ENCODE measurements at regions not wholly inside any gene's neighbourhood (a gene's known extent, or its start where the extent isn't known, plus 50 kb on each side); places are given as distances from the start of the nearest gene placed in this dataset.
A peak's percentile ranks its signal among the peaks of the same experiment; 100 is the strongest.

GRCh38 chr2:136230464-136230863 lies 112.5 kb upstream of the CXCR4 start:
- H3K18ac ChIP-seq (ENCODE audit: low read depth in 1 of 2, low read length in 2 of 2): no peak overlapping the region
- H2BK12ac ChIP-seq (ENCODE audit: low read length in 2 of 2): no peak overlapping the region
- H2BK15ac ChIP-seq (ENCODE audit: low read depth, poor library complexity, severe bottlenecking): no peak overlapping the region
- no peak overlapping the region for H2BK120ac ChIP-seq (ENCODE audit: low read depth, low read length)
- no peak overlapping the region for H2AK5ac ChIP-seq (ENCODE audit: low read length, severe bottlenecking)
- peaks cover 3 to 66% of the 10 kb centered on the region in 2 experiments for H3K27me3 ChIP-seq (ENCODE audit: control insufficient read depth in 1 of 2, insufficient read depth in 1 of 2, low read length in 2 of 2)
- H3K14ac ChIP-seq (ENCODE audit: low read length in 2 of 2): no peak overlapping the region
- H3K79me1 ChIP-seq (replicated peaks; ENCODE audit: low read length, poor library complexity, severe bottlenecking): no peaks in the 10 kb centered on the region
- H2BK5ac ChIP-seq (ENCODE audit: low read depth, low read length, poor library complexity, severe bottlenecking): no peak overlapping the region
- no peak overlapping the region for H3K27ac ChIP-seq (ENCODE audit: low read length, poor library complexity, severe bottlenecking)
- no peak overlapping the region for H3K9ac ChIP-seq (ENCODE audit: low read length)
- no peak overlapping the region for H4K91ac ChIP-seq (ENCODE audit: low read length)
- DNase-seq: no peak
- H2AFZ ChIP-seq (ENCODE audit: low read depth, low read length): no peak overlapping the region
- no peak overlapping the region for H3K4ac ChIP-seq (ENCODE audit: low read depth in 1 of 2, low read length in 2 of 2)
- 66% methylated on average over 5 of the region's 5 CpGs for WGBS
- H3K36me3 ChIP-seq (ENCODE audit: control insufficient read depth in 1 of 2, insufficient read depth in 2 of 2, low read depth in 1 of 2, low read length in 2 of 2): no peaks in the 10 kb centered on the region
- no peak overlapping the region for H3K4me2 ChIP-seq (ENCODE audit: low read length, poor library complexity, severe bottlenecking)
- H3K4me3 ChIP-seq (ENCODE audit: insufficient read depth in 1 of 2, low read depth in 1 of 2, low read length in 2 of 2): no peak overlapping the region
- H3K9me3 ChIP-seq (ENCODE audit: control insufficient read depth, low read length): no peaks in the 10 kb centered on the region
- no peak overlapping the region for H3K23ac ChIP-seq (ENCODE audit: low read length in 2 of 2)
- H3K4me1 ChIP-seq (ENCODE audit: control insufficient read depth, insufficient read depth, low read depth, low read length): no peaks in the 10 kb centered on the region
- H4K8ac ChIP-seq (ENCODE audit: low read length): no peak overlapping the region

GRCh38 chr2:136226903-136227302 lies 109.0 kb upstream of the CXCR4 start:
- no peak overlapping the region for H2BK15ac ChIP-seq (ENCODE audit: low read depth, poor library complexity, severe bottlenecking)

DNA sequence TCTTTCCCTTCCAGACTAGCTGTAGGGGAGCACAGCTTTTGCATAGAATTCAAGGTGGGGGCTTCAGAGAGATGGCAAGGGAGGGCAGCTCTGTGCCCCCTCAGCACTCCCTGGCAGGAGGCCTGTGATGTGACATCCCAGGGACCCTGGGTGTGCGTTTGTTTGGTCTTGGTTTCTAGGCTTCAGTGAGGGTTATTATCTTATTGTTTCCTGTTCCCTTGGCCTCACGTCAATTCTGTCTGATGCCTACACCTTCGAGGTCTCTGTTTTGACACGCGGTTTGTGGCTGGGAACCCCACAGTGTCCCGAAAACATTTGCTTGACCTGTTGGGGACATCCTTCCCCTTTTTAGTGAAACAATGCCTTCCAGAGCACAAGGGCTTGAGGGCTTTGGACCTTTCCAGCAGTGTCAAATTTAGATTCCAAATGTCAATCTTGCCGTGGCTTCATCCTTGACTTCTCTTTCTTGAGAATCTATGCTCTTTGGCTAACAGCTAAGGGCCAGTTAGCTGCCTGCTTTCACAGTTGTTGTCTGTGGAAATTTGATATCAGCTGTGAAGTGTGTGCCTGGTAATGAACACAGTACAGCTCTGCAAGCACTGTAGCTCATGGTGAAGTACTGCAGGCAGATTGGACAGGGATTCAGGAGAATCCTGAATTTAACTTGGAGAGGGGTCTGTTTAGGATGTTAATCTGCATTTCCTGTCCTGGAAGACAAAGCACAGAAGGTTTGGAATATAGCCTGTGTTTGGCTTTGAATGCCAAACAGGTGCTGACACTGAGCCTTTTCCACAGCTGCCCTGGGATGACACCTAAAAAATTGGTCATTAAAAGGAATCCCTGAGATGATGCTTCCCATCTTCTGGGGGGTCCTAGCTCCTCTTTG lies 108.2 kb upstream of the CXCR4 start:
- H2BK15ac ChIP-seq (ENCODE audit: low read depth, poor library complexity, severe bottlenecking): no peak overlapping the region
- H2AFZ ChIP-seq (ENCODE audit: low read depth, low read length): no peak overlapping the region
- H2BK5ac ChIP-seq (ENCODE audit: low read depth, low read length, poor library complexity, severe bottlenecking): no peak overlapping the region
- H3K4me2 ChIP-seq (ENCODE audit: low read length, poor library complexity, severe bottlenecking): no peak overlapping the region
- H2BK12ac ChIP-seq (ENCODE audit: low read length in 2 of 2): no peak overlapping the region
- no peak overlapping the region for H3K9ac ChIP-seq (ENCODE audit: low read length)
- H3K4me3 ChIP-seq (ENCODE audit: insufficient read depth in 1 of 2, low read depth in 1 of 2, low read length in 2 of 2): peak overlapping the region in 1 of 2 experiments; percentile 7
- no peak overlapping the region for H3K18ac ChIP-seq (ENCODE audit: low read depth in 1 of 2, low read length in 2 of 2)
- peaks cover 3 to 46% of the 10 kb centered on the region in 2 experiments for H3K27me3 ChIP-seq (ENCODE audit: control insufficient read depth in 1 of 2, insufficient read depth in 1 of 2, low read length in 2 of 2)
- no peak overlapping the region for H3K14ac ChIP-seq (ENCODE audit: low read length in 2 of 2)
- no peak overlapping the region for H3K23ac ChIP-seq (ENCODE audit: low read length in 2 of 2)
- H3K4me1 ChIP-seq (ENCODE audit: control insufficient read depth, insufficient read depth, low read depth, low read length): no peaks in the 10 kb centered on the region
- H2BK120ac ChIP-seq (ENCODE audit: low read depth, low read length): no peak overlapping the region
- 69% methylated on average over 7 of the region's 7 CpGs for WGBS
- H4K91ac ChIP-seq (ENCODE audit: low read length): no peak overlapping the region
- H3K79me1 ChIP-seq (replicated peaks; ENCODE audit: low read length, poor library complexity, severe bottlenecking): no peaks in the 10 kb centered on the region
- no peaks in the 10 kb centered on the region for H3K36me3 ChIP-seq (ENCODE audit: control insufficient read depth in 1 of 2, insufficient read depth in 2 of 2, low read depth in 1 of 2, low read length in 2 of 2)
- DNase-seq: no peak
- no peak overlapping the region for H2AK5ac ChIP-seq (ENCODE audit: low read length, severe bottlenecking)
- H3K27ac ChIP-seq (ENCODE audit: low read length, poor library complexity, severe bottlenecking): no peak overlapping the region
- H3K4ac ChIP-seq (ENCODE audit: low read depth in 1 of 2, low read length in 2 of 2): no peak overlapping the region
- H3K9me3 ChIP-seq (ENCODE audit: control insufficient read depth, low read length): no peaks in the 10 kb centered on the region
- no peak overlapping the region for H4K8ac ChIP-seq (ENCODE audit: low read length)

More at GRCh38 chr2:136226903-136227302, 109.0 kb upstream of the CXCR4 start:
- H3K4ac ChIP-seq (ENCODE audit: low read depth in 1 of 2, low read length in 2 of 2): no peak overlapping the region
- H2AFZ ChIP-seq (ENCODE audit: low read depth, low read length): no peak overlapping the region
- H3K4me1 ChIP-seq (ENCODE audit: control insufficient read depth, insufficient read depth, low read depth, low read length): no peaks in the 10 kb centered on the region
- H4K91ac ChIP-seq (ENCODE audit: low read length): no peak overlapping the region
- no peak overlapping the region for H3K27ac ChIP-seq (ENCODE audit: low read length, poor library complexity, severe bottlenecking)
- no peak for DNase-seq
- H3K23ac ChIP-seq (ENCODE audit: low read length in 2 of 2): no peak overlapping the region
- H3K4me2 ChIP-seq (ENCODE audit: low read length, poor library complexity, severe bottlenecking): no peak overlapping the region
- no peaks in the 10 kb centered on the region for H3K9me3 ChIP-seq (ENCODE audit: control insufficient read depth, low read length)
- no peak overlapping the region for H2AK5ac ChIP-seq (ENCODE audit: low read length, severe bottlenecking)
- H3K18ac ChIP-seq (ENCODE audit: low read depth in 1 of 2, low read length in 2 of 2): no peak overlapping the region
- no peak overlapping the region for H2BK12ac ChIP-seq (ENCODE audit: low read length in 2 of 2)
- H3K36me3 ChIP-seq (ENCODE audit: control insufficient read depth in 1 of 2, insufficient read depth in 2 of 2, low read depth in 1 of 2, low read length in 2 of 2): no peaks in the 10 kb centered on the region
- no peak overlapping the region for H3K4me3 ChIP-seq (ENCODE audit: insufficient read depth in 1 of 2, low read depth in 1 of 2, low read length in 2 of 2)
- H3K14ac ChIP-seq (ENCODE audit: low read length in 2 of 2): no peak overlapping the region
- H3K79me1 ChIP-seq (replicated peaks; ENCODE audit: low read length, poor library complexity, severe bottlenecking): no peaks in the 10 kb centered on the region
- whole genome bisulfite sequencing: 76% methylated on average over 4 of the region's 4 CpGs
- H2BK120ac ChIP-seq (ENCODE audit: low read depth, low read length): no peak overlapping the region
- peaks cover 3 to 53% of the 10 kb centered on the region in 2 experiments for H3K27me3 ChIP-seq (ENCODE audit: control insufficient read depth in 1 of 2, insufficient read depth in 1 of 2, low read length in 2 of 2)
- no peak overlapping the region for H2BK5ac ChIP-seq (ENCODE audit: low read depth, low read length, poor library complexity, severe bottlenecking)
- H4K8ac ChIP-seq (ENCODE audit: low read length): no peak overlapping the region
- H3K9ac ChIP-seq (ENCODE audit: low read length): no peak overlapping the region

DNA sequence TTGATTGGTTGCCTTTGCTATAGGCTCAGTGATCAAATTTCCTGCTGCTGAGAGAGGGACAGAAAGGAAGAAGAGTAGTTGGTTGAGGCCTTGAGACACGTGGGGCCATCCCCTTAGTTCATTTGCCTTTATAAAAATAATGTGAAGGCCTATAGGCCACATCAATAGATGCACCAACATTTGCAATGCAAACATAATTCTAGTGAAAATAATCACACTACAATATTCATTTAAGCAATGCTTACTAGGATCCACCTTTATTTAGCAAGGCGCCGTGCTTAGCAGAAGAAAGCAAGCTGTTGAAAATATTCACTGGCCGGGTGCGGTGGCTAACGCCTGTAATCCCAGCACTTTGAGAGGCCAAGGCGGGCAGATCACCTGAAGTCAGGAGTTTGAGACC lies 105.3 kb upstream of the CXCR4 start:
- Histone ChIP-seq H2BK5ac (ENCODE audit: low read depth, low read length, poor library complexity, severe bottlenecking) (no peak overlapping the region), H3K9me3 (ENCODE audit: control insufficient read depth, low read length) (no peaks in the 10 kb centered on the region), H4K8ac (ENCODE audit: low read length) (no peak overlapping the region), H3K36me3 (ENCODE audit: control insufficient read depth in 1 of 2, insufficient read depth in 2 of 2, low read depth in 1 of 2, low read length in 2 of 2) (no peaks in the 10 kb centered on the region), H3K23ac (ENCODE audit: low read length in 2 of 2) (no peak overlapping the region), H3K9ac (ENCODE audit: low read length) (no peak overlapping the region), H3K4ac (ENCODE audit: low read depth in 1 of 2, low read length in 2 of 2) (no peak overlapping the region), H2AK5ac (ENCODE audit: low read length, severe bottlenecking) (no peak overlapping the region), H3K79me1 (replicated peaks; ENCODE audit: low read length, poor library complexity, severe bottlenecking) (no peaks in the 10 kb centered on the region), H3K4me3 (ENCODE audit: insufficient read depth in 1 of 2, low read depth in 1 of 2, low read length in 2 of 2) (no peak overlapping the region), H2BK120ac (ENCODE audit: low read depth, low read length) (no peak overlapping the region), H4K91ac (ENCODE audit: low read length) (no peak overlapping the region), H3K14ac (ENCODE audit: low read length in 2 of 2) (no peak overlapping the region), H3K27me3 (ENCODE audit: control insufficient read depth in 1 of 2, insufficient read depth in 1 of 2, low read length in 2 of 2) (peaks cover 3 to 26% of the 10 kb centered on the region in 2 experiments), H2BK12ac (ENCODE audit: low read length in 2 of 2) (no peak overlapping the region), H3K18ac (ENCODE audit: low read depth in 1 of 2, low read length in 2 of 2) (no peak overlapping the region), H3K27ac (ENCODE audit: low read length, poor library complexity, severe bottlenecking) (no peak overlapping the region), H3K4me2 (ENCODE audit: low read length, poor library complexity, severe bottlenecking) (no peak overlapping the region), H2AFZ (ENCODE audit: low read depth, low read length) (no peak overlapping the region), H2BK15ac (ENCODE audit: low read depth, poor library complexity, severe bottlenecking) (no peak overlapping the region), H3K4me1 (ENCODE audit: control insufficient read depth, insufficient read depth, low read depth, low read length) (no peaks in the 10 kb centered on the region)
- WGBS: 93% methylated on average over 7 of the region's 7 CpGs
- DNase-seq: no peak
